ENCODE measurements at regions not wholly inside any gene's neighbourhood (a gene's known extent, or its start where the extent isn't known, plus 50 kb on each side); places are given as distances from the start of the nearest gene placed in this dataset.

DNA sequence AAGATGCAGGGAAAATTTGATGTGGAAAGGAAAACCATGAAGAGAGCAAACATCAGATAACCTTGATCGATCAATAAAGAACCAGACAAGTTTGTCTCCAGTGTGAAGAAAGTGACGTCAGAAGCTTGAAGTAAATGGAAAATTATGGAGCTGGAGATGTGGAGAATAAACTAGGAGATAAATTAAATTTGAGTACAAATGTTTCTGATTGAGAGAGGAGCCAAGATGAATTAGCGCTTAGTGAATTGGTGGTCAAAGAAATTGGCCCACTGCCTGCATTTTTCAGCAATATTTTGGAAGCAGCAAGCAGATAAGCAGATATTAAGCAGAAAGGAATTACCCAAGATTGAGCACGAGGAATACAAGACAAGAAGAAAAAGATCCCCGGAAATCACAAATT, 567.3 kb upstream of the ZNF385D start:
- H3K4me3 ChIP-seq (ENCODE audit: low read depth, low read length) = no peak overlapping the region
- TF ChIP-seq, protein P1, sequence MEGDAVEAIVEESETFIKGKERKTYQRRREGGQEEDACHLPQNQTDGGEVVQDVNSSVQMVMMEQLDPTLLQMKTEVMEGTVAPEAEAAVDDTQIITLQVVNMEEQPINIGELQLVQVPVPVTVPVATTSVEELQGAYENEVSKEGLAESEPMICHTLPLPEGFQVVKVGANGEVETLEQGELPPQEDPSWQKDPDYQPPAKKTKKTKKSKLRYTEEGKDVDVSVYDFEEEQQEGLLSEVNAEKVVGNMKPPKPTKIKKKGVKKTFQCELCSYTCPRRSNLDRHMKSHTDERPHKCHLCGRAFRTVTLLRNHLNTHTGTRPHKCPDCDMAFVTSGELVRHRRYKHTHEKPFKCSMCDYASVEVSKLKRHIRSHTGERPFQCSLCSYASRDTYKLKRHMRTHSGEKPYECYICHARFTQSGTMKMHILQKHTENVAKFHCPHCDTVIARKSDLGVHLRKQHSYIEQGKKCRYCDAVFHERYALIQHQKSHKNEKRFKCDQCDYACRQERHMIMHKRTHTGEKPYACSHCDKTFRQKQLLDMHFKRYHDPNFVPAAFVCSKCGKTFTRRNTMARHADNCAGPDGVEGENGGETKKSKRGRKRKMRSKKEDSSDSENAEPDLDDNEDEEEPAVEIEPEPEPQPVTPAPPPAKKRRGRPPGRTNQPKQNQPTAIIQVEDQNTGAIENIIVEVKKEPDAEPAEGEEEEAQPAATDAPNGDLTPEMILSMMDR (IDR thresholded peaks at IDR 0.05; ENCODE audit: insufficient read depth in 1 of 2, low read depth in 1 of 2, low read length in 1 of 2, severe bottlenecking in 1 of 2, unreplicated experiment in 1 of 2) = no peak
- Mint-ChIP-seq H3K36me3 (ENCODE audit: insufficient read depth, unreplicated experiment) (no peaks in the 10 kb centered on the region), H3K9me3 (ENCODE audit: unreplicated experiment) (no peaks in the 10 kb centered on the region), H3K27ac (ENCODE audit: unreplicated experiment) (no peak overlapping the region), H3K27me3 (ENCODE audit: insufficient read depth, unreplicated experiment) (peaks cover 4% of the 10 kb centered on the region), H3K4me3 (ENCODE audit: unreplicated experiment) (no peak overlapping the region), H3K4me1 (ENCODE audit: low read depth, unreplicated experiment) (no peaks in the 10 kb centered on the region)
- H3K36me3 ChIP-seq (ENCODE audit: control insufficient read depth, insufficient read depth, low read length) = no peaks in the 10 kb centered on the region
- no peaks in the 10 kb centered on the region for H3K9me3 ChIP-seq
- H3K27me3 ChIP-seq (replicated peaks; ENCODE audit: control insufficient read depth, insufficient read depth, low read length) = no peaks in the 10 kb centered on the region
- H3K4me1 ChIP-seq = no peaks in the 10 kb centered on the region
- ChIA-PET CTCF (no interaction called here), POLR2A (no interaction called here)
- no TSS peak for BruUV-seq (replicated peaks)
- DNase-seq = no peak
- intact Hi-C loops (cut with micrococcal nuclease; ENCODE audit: unreplicated experiment) = no loop called here

DNA sequence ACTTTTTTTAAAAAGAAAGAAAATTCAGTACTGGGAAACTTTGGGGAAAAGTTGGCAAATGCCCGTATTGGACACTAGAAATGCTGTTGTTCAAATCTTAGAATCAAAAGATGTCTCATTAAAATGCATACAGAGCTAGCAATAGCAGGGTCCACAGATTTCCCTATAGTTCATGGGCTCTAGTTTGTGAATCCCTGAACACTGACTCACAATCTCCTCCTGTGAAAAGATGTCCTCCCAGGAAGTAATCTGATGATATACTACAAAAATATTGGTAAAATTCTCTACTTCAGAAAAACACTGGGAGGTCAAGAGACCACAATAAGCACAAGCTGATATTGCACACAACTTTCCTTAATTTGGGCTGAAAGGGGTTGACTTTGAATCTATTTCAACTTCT, 568.4 kb upstream of the ZNF385D start:
- H3K4me1 ChIP-seq = no peaks in the 10 kb centered on the region
- CTCF ChIA-PET = no interaction called here
- H3K36me3 ChIP-seq (ENCODE audit: control insufficient read depth, insufficient read depth, low read length) = no peaks in the 10 kb centered on the region
- DNase-seq = no peak
- H3K27me3 ChIP-seq (replicated peaks; ENCODE audit: control insufficient read depth, insufficient read depth, low read length) = no peaks in the 10 kb centered on the region
- H3K4me3 ChIP-seq (ENCODE audit: low read depth, low read length) = no peak overlapping the region
- intact Hi-C loops (cut with micrococcal nuclease; ENCODE audit: unreplicated experiment) = no loop called here
- POLR2A ChIA-PET = no interaction called here
- Mint-ChIP-seq H3K4me3 (ENCODE audit: unreplicated experiment) (no peak overlapping the region), H3K27me3 (ENCODE audit: insufficient read depth, unreplicated experiment) (peaks cover 4% of the 10 kb centered on the region), H3K9me3 (ENCODE audit: unreplicated experiment) (no peaks in the 10 kb centered on the region), H3K36me3 (ENCODE audit: insufficient read depth, unreplicated experiment) (no peaks in the 10 kb centered on the region), H3K4me1 (ENCODE audit: low read depth, unreplicated experiment) (no peaks in the 10 kb centered on the region), H3K27ac (ENCODE audit: unreplicated experiment) (no peak overlapping the region)
- no peaks in the 10 kb centered on the region for H3K9me3 ChIP-seq
- BruUV-seq (replicated peaks) = no TSS peak
- TF ChIP-seq, protein P1 (IDR thresholded peaks at IDR 0.05; ENCODE audit: insufficient read depth in 1 of 2, low read depth in 1 of 2, low read length in 1 of 2, severe bottlenecking in 1 of 2, unreplicated experiment in 1 of 2) = no peak

DNA sequence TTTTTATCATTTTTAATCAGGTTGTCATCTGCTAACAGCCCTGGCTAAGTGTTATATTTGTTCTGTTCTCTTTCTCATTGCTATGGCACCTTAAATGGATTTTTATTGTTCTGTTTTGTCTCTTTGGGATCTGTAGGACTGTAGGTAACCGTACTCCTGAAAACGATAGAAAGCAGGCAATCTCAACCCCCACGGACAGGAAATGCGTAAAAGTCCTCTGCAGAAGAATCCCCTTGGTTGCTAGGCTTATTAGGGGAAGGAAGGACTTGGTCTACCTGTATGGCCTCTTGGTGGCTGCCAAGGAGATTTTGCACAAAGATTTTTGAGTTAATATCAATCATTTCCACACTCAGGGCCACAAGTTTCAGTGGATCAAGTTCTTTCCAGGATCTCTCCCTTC, 571.9 kb upstream of the ZNF385D start:
- no peaks in the 10 kb centered on the region for H3K36me3 ChIP-seq (ENCODE audit: control insufficient read depth, insufficient read depth, low read length)
- H3K9me3 ChIP-seq = no peaks in the 10 kb centered on the region
- H3K4me3 ChIP-seq (ENCODE audit: low read depth, low read length) = no peak overlapping the region
- BruUV-seq (replicated peaks) = no TSS peak
- H3K4me1 Mint-ChIP-seq (ENCODE audit: low read depth, unreplicated experiment) = no peaks in the 10 kb centered on the region
- ChIA-PET POLR2A (no interaction called here), CTCF (no interaction called here)
- no peaks in the 10 kb centered on the region for H3K9me3 Mint-ChIP-seq (ENCODE audit: unreplicated experiment)
- TF ChIP-seq, protein P1 (IDR thresholded peaks at IDR 0.05; ENCODE audit: insufficient read depth in 1 of 2, low read depth in 1 of 2, low read length in 1 of 2, severe bottlenecking in 1 of 2, unreplicated experiment in 1 of 2) = no peak
- H3K27me3 Mint-ChIP-seq (ENCODE audit: insufficient read depth, unreplicated experiment) = peaks cover 7% of the 10 kb centered on the region
- DNase-seq = no peak
- H3K4me1 ChIP-seq = no peaks in the 10 kb centered on the region
- H3K4me3 Mint-ChIP-seq (ENCODE audit: unreplicated experiment) = no peak overlapping the region
- H3K27me3 ChIP-seq (replicated peaks; ENCODE audit: control insufficient read depth, insufficient read depth, low read length) = no peaks in the 10 kb centered on the region
- H3K27ac Mint-ChIP-seq (ENCODE audit: unreplicated experiment) = no peak overlapping the region
- intact Hi-C loops (cut with micrococcal nuclease; ENCODE audit: unreplicated experiment) = no loop called here
- H3K36me3 Mint-ChIP-seq (ENCODE audit: insufficient read depth, unreplicated experiment) = no peaks in the 10 kb centered on the region

Measured in Caco-2 (cell line).